Ramos (cell line): ENCODE measurements at regions not wholly inside any gene's neighbourhood (a gene's known extent, or its start where the extent isn't known, plus 50 kb on each side); places are given as distances from the start of the nearest gene placed in this dataset.

Experiments
- in situ Hi-C: fragments of 300-500 bp; cut with MboI; formaldehyde crosslinking; loops from one replicate; pipeline ENCODE4 v1.14.3; 2022; ENCODE audit warnings: low sequenced_read_pairs; ENCODE audit not compliant: unreplicated experiment

DNA sequence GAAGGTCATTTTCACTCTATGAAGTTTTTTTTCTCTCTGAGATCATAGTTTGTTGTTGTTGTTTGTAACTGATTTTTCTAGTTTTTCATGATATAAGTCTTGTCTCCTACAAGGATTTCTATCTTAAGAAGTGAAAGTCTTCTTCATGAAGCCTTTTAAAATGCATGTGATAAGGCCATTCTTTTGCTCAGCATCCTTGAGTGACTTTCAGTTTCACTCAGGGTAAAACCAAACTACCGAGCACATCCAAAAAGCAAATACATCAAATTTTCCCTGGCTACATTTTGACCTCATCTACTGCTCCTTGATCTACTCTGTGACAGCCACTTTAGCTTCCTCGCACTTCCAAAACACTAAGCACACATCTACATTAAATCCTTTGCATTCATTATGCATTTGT lies 580.7 kb downstream of the KCTD8 start:
- in situ Hi-C loops: no loop called here

DNA sequence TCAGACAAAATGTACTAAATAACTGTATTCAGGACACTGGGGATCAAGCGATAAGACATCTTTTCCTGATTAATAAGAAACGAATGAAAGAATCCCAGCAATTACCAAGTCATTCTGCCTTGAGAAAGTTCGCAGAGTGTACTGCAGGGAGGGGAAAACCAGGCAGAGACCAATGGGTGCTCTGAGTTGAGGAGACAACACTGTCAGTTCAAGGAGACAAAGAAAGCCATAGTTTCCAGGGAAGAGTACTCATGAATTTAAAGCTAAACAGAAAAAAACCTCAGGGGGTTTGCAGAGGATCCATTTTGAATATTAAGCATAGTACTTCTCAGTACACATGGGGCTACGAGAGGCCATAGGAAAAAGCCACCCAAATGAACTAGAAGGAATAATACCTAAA lies 573.0 kb downstream of the KCTD8 start:
- in situ Hi-C loops: no loop called here

DNA sequence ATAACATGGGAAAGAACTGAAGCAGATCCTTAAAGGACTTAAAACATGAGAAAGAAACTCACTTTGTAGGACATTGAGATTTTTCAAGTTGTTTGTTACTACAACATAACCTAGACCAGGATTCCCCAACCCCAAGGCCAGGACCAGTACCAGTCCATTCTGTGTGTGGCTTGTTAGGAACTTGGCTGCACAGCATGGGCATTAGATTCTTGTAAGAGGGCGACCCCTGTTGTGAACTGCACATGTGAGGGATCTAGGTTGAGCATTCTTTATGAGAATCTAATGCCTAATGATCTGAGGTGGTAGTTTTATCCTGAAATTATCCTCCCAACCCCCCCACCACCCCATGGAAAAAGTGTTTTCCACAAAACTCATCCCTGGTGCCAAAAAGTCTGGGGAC lies 566.1 kb downstream of the KCTD8 start:
- in situ Hi-C loops: no loop called here

DNA sequence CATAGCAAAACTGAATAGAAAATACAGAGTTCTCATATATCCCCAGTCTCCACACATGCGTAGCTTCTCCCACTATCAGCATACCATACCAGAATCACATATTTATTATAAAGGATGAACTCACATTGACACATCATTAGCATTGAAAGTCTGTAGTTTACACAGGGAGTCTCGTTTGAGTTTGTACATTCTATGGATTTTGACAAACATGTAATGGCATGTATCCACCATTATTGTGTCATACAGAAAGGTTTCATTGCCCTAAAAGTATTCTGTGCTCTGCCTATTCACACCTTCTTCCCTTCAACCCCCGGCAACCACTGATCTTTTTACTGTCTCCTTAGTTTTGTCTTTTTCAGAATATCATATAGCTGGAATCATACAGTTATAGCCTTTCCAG lies 562.4 kb downstream of the KCTD8 start:
- in situ Hi-C loops: no loop called here

DNA sequence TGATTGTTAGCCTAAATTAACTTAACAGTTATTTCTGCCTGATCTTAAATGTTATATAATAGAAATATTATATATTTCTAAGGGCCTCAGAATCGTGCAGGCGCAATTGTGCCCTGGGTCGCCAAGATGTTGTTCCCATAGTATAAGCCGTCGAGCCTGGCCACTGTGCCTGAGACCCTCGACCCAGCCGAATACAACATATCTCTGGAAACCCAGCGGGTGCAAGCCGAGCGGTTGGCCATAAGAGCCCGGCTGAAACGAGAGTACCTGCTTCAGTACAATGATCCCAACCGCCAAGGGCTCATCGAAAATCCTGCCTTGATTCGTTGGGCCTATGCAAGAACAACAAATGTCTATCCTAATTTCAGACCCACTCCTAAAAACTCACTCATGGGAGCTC lies 549.8 kb downstream of the KCTD8 start:
- in situ Hi-C loops: no loop called here

DNA sequence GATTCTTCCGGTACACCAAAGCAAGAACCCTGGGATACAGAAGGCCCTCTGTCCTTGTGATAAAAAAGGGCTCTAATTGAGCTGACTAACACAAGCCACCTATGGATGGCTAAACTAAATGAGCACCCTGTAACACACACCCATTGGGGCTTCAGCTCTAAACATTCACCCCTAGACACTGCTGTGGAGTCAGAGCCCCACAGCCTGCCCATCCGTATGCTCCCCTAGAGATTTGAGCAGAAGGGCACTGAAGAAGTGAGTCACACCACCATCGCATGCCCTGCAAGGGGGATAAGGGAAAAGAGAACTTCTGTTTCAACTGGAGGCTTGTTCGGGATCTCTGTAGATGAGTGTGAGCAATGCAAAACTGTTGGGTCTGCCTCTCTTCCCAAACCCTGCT lies 545.2 kb downstream of the KCTD8 start:
- in situ Hi-C loops: no loop called here

DNA sequence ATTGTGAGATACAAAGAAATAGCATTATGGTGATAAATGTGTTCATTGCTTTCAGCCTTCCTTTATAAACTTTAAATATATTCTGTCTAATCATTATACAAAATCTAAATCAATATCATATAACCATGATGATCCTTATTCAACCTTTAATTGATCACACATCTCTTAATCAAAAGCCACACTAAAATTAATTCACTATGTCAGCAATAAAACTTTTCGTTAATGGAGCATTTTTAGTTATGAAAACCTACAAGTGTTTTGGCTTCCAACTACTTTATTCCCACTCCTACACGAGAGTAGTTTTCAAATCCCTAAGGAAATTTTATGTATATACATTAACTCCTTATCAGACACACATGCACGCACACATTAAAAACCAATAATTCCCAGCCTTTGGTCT lies 530.2 kb downstream of the KCTD8 start:
- in situ Hi-C loops: no loop called here

DNA sequence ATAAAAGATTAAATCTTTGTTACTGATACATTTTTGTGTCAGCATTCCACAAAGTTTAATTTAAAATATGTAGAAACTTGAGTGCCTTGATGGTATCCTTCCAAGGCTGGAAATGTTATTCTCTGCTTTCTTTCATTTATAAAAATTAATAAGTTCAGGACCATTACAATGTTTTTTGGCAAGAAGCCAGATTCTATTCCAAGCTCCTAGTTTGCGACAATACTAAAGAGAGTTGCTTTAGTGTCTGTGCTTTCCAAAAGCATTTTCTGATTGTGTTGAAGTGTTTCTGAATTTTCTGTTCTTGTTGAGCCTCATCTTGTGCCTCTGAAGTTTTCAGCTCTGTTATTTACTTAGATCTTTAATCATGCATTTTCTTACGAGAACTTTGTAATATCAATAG lies 516.2 kb downstream of the KCTD8 start:
- in situ Hi-C loops: no loop called here

DNA sequence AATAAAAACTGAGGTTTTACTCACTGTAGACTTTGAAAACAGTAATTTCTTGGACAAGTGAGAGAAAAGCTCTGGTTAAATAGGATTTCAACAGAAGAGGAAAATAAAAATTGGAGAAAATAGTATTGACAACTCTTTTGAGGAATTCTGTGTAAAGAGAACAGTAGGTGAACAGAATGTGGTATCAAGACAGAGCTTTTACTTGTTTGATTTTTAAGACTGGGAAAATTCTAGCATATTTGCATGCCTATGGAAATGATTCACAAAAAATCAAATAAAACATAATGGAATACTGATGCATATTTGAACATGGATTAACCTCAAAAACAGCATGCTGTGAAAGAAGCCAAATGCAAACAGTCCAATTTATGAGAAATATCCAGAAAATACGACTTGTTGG lies 504.6 kb downstream of the KCTD8 start:
- in situ Hi-C loops: no loop called here

DNA sequence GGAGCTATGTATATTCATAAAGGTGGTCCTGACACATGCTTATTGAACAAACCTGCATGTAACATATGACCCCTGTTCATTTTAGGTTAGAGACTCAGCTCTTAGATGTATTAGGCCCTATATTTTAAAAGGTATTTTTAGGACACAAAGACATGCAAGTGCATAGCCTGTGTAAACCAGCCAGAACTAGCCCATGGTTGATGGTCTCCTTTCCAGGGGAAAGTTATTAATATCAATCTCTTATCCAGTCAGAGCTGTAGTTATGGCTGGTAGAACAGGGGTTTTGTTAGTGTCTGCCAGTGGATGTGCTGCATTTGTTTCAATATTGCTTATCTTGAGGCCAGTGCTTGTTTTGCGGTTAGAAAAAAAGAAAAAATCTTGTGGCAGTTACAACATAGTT lies 488.6 kb downstream of the KCTD8 start:
- in situ Hi-C loops: no loop called here

DNA sequence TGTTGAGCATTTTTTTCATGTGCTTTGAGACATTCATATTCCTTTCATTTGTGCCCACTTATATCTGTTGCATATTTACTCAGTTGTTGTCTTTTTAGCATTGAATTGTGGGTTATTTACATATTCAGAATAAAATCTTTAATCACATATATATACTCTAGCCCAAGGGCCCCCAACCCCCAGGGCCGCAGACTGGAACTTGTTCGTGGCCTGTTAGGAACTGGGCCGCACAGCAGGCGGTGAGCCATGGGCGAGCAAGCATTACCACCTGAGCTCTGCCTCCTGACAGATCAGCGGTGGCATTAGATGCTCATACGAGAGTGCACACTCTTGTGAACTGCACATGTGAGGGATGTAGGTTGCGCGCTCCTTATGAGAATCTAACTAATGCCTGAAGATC lies 480.6 kb downstream of the KCTD8 start:
- in situ Hi-C loops: no loop called here

DNA sequence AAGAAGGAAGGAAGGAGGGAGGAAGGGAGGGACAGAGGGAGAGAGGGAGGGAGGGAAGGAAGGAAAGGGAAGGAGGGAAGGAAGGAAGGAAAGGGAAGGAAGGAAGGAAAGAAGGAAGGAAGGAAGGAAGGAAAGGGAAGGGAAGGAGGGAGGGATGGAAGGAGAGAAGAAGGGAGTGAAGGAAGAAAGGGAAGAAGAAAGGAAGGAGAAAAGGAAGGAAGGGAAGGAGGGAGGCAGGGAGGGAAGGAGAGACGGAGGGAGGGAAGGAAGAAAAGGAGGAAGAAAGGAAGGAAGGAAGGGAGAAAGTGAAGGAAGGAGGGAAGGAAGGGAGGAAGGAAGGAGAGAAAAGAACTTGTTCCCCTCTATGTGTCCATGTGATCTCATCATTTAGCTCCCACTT lies 465.0 kb downstream of the KCTD8 start:
- in situ Hi-C loops: no loop called here

DNA sequence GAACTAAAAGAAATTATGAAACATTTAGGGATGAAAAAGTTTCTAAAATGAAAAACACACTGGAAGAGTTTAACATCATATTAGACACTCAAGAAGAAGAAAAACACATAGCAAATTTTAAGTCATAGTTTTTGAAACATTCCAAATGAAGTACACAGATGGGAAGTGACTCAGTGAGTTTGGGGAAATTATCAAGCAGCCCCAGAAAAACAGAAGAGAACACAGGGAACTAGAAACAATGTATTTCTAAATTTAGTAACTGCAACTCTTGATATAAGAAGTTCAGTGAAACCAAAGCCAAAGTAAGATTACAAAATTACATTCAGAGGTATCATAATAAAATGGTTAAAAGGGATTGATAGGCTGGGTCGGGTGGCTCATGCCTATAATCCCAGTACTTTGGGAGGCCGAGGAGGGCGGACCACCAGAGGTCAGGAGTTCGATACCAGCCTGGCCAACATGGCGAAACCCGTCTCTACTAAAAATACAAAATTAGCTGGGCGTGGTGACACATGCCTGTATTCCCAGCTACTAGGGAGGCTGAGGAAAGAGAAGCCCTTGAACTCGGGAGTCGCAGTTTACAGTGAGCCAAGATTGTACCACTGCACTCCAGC lies 461.2 kb downstream of the KCTD8 start:
- in situ Hi-C loops: no loop called here

DNA sequence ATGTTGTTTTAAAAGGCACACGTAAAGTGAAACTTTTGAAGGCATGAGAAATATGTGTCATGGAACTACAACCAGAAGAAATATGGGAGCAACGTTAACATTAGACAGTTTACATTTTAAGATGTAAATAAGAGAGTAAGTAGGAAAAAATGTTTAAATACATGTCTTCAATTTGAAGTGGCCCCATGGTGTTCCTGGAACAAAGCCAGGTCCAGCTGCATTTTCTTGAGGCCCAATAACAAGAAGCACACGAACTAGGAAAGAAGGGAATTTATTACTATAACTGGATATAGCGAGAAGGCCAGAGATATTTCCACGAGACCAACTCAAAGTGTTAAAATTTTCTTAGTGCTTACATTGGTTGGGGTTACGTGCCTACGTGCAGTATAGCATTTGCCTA lies 458.1 kb downstream of the KCTD8 start:
- in situ Hi-C loops: no loop called here

DNA sequence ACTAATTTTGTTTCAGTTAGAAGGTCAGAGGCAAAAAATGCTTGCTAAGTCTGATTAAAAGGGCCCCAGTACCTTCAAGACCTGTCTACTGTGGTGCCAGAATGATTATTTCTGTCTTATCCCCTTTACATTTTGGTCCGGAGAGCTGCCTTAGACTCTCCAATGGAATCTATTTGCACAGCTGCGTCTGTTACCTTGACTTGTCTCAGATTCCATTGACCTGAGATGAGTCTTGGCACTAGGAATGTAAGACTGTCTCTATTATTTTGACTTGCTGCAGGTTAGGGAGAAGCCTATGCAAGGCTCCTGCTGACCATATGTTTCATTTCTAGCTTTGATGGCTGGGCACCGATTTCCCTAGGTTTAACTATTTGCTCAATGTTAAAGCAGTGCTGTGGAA lies 457.6 kb downstream of the KCTD8 start:
- in situ Hi-C loops: no loop called here

DNA sequence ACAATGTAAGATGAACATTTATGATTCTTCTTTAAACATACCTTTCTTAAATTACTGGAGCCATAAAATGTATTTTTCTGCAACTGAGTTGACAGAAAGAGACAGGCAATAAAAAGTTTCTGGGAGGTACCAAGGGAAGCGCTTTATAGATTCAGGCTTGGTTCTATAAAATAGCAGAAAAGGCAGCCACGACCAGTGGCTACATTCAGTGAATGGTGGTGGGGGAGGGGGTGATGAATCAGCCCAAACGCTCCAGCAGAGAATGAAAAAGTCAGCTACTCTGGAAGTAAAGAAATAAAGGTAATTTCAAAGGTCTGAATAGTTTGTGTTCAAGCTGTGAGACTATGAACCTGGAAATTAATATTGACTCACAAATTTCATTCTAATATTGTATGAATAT lies 456.1 kb downstream of the KCTD8 start:
- in situ Hi-C loops: no loop called here

DNA sequence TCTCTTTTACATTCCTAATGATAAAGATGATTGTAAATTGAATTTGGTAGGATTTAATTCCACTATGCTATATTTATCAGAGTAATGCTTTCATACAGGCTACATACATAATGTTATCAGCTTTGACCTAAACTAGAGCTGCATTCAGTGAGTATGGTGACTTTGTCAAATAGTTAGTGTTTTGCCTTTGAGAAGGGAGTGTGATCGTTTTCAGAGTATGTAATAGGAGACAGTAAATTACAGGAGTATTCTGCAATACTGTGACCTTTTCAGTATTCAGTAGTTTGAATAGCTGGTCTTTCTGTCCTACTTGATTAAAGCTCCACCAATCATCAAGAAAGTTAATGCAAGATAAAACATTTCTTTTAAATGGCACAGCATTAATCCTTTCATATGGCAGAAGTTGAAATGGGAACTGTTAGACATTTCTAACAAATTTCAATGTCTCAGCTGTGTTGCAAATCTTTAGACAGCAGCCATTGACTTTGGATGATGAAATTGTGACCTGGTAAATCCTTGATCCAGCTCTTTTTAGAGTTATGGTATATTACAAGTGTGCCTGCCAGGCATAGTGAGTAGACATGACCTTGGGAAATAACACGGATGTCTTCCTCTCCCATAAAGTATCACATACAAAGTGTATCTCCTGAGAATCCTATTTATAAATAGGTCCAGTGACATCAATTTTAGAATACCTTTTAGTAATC lies 455.3 kb downstream of the KCTD8 start:
- in situ Hi-C loops: no loop called here

DNA sequence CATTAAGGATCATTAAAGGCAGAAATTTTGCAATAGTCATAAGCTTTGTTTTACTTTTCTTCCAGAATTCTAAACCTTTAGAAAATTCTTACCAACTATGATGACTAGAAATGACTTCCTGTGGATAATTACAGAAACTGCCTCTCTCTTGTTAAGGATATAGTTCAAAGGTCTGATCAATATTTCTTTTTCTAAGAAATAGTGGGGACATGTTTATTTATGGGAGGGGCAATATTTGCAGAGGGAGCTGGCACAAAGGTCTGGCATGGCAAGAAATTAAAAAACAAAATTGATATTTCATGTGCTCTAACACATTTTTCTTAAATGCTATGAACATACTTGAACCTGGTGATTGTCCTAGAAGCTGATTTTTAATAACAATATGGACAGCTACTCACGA lies 448.9 kb downstream of the KCTD8 start:
- in situ Hi-C loops: no loop called here

DNA sequence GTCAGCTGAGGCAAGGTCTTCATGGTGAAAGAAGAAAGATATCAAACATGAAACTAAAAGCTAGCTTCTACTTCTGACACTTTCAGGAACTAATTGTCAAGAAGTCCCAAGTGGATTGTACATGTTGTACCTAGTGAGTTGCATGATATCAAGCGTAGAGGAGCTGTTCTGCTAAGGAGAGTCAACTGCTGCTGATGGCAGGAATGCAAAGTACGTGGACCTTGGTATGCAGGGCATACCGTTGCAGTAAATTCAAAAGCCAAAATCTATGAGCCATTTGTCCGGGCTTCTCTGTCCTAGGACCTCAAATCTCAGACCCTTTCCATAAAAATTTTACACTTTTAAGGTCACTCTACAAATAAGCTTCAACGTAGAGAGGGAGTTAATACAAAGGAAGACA lies 446.2 kb downstream of the KCTD8 start:
- in situ Hi-C loops: no loop called here

DNA sequence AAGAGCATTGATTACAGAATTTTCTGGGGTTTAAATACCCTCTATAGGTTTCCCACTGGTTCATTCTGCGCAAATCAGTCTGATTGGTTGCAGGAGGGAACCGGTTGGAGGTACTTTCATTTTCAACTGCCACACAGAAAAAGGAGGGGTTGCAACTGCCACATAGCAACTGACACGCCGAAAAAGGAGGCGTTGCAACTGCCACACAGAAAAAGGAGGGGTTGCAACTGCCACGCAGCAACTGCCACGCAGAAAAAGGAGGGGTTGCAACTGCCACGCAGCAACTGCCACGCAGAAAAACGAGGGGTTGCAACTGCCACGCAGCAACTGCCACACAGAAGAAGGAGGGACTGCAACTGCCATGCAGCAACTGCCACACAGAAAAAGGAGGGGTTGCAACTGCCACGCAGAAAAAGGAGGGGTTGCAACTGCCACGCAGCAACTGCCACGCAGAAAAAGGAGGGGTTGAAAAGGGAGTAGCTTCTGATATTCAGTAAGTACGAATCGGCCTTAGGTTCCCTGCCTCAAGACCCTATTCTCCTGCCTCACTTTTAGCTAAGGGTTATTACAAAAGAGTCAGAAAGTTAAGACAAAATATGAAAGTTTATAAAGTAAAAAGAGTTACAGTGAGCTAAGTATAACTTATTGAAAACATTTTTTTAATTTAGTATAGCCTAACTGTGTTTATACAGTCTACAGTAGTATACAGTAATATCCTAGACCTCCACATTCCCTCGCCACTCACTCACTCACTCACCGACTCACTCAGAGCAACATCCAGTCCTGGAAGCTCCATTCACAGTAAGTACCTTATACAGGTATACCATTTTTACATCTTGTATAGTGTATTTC lies 431.8 kb downstream of the KCTD8 start:
- in situ Hi-C loops: no loop called here

DNA sequence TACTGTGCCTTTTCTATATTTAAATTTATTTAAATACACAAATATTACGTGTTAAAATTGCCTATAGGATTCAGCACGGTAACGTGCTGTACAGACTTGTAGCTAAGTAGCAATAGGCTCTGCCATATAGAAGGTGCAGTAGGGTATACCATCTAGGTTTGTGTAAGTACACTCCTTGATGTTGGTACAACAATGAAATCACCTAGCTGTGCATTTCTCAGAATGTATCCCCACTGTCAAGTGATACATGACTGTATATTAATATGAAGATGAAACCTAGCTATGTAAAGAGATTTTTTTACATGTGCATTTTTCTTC lies 431.2 kb downstream of the KCTD8 start:
- in situ Hi-C loops: no loop called here

DNA sequence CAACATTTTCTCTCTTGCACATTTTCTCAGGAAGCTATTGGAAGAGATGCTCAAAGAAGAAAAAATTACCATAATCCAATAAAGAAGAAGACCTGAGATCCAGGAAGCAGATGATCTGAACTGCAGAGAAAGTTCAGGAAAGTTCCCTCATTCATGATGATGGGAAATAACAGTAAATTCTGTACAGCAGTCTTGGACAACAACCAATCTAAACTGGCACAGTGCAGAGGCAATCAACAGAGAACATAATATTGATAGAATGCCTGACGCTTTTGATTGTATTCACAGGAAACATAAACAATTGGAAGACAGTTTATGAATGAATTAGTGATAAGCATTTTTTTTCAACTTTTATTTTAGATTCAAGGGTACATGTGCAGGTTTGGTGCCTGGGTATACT lies 428.9 kb downstream of the KCTD8 start:
- in situ Hi-C loops: no loop called here
